IMR-90 (cell line): ENCODE measurements at regions not wholly inside any gene's neighbourhood (a gene's known extent, or its start where the extent isn't known, plus 50 kb on each side); places are given as distances from the start of the nearest gene placed in this dataset.

Source experiments
- ATAC-seq: fragments of 200-7000 bp; cut with Tn5 transposase; 2 replicates; pipeline ENCODE4 v1.9.1; 2020; ENCODE audit warnings: low read depth, mild to moderate bottlenecking, moderate library complexity
- BruUV-seq: library from RNA; stranded (reverse); fragments of 400-500 nt; replicated peaks from 2 replicates; lab custom pipeline; 2021; lab: Mats Ljungman, UMichigan
- CTCF ChIA-PET: fragments of 300-600 bp; formaldehyde crosslinking; extraction: SDS; loops from one replicate; lab custom pipeline; 2021; ENCODE audit warnings: antibody characterized with exemption; lab: Yijun Ruan, JAX
- POLR2A ChIA-PET: fragments of 300-600 bp; sonication (Branson Sonifier 250); formaldehyde crosslinking; loops from one replicate; lab custom pipeline; 2022; ENCODE audit warnings: antibody characterized with exemption; ENCODE audit not compliant: unreplicated experiment; lab: Charles Lee
- DNase-seq: peaks from one replicate; pipeline ENCODE4 v3.0.0; 2013
- H2AFZ ChIP-seq: replicated peaks from 2 replicates; pipeline ENCODE3; 2013; ENCODE audit warnings: low read length, mild to moderate bottlenecking; ENCODE audit not compliant: poor library complexity
- H2AK5ac ChIP-seq: 2 replicates; pipeline ENCODE4 v1.6.1; 2013; ENCODE audit warnings: low read depth, low read length, inconsistent platforms
- H2AK9ac ChIP-seq: replicated peaks from 2 replicates; pipeline ENCODE3; 2013; ENCODE audit warnings: mild to moderate bottlenecking, low read depth, low read length, moderate library complexity; ENCODE audit not compliant: poor library complexity
- H2BK120ac ChIP-seq: 2 replicates; pipeline ENCODE4 v1.6.1; 2013; ENCODE audit warnings: low read depth, low read length, inconsistent platforms
- H2BK15ac ChIP-seq: 3 replicates; pipeline ENCODE4 v1.6.1; 2013; ENCODE audit warnings: low read depth, low read length, inconsistent platforms
- H2BK20ac ChIP-seq: 2 replicates; pipeline ENCODE4 v1.6.1; 2013; ENCODE audit warnings: low read depth, mild to moderate bottlenecking, inconsistent platforms, low read length, moderate library complexity
- H2BK5ac ChIP-seq: 2 replicates; pipeline ENCODE4 v1.6.1; 2013; ENCODE audit warnings: mild to moderate bottlenecking, low read depth, low read length, inconsistent platforms; ENCODE audit not compliant: poor library complexity, severe bottlenecking
- H3K14ac ChIP-seq: replicated peaks from 2 replicates; pipeline ENCODE4 v1.6.1; 2013; ENCODE audit warnings: low read depth, low read length, inconsistent platforms
- H3K18ac ChIP-seq: 2 replicates; pipeline ENCODE4 v1.6.1; 2013; ENCODE audit warnings: low read depth, low read length, control low read depth
- H3K23ac ChIP-seq: 2 replicates; pipeline ENCODE4 v1.6.1; 2013; ENCODE audit warnings: low read depth, low read length, inconsistent platforms
- H3K27ac ChIP-seq: 2 replicates; pipeline ENCODE4 v1.5.1; 2013; ENCODE audit warnings: mild to moderate bottlenecking, control low read depth, low read length; ENCODE audit not compliant: insufficient read depth
- H3K27me3 ChIP-seq: 2 replicates; pipeline ENCODE4 v1.6.1; 2013; ENCODE audit warnings: low read length; ENCODE audit not compliant: control insufficient read depth, insufficient read depth
- H3K36me3 ChIP-seq: 2 replicates; pipeline ENCODE4 v1.6.1; 2013; ENCODE audit warnings: low read length, mixed read lengths; ENCODE audit not compliant: control insufficient read depth, insufficient read depth
- H3K4ac ChIP-seq: 2 replicates; pipeline ENCODE4 v1.6.1; 2013; ENCODE audit warnings: low read depth, low read length, inconsistent platforms
- H3K4me1 ChIP-seq: 2 replicates; pipeline ENCODE4 v1.6.1; 2013; ENCODE audit warnings: low read length, mixed read lengths; ENCODE audit not compliant: control insufficient read depth, insufficient read depth
- H3K4me2 ChIP-seq: 2 replicates; pipeline ENCODE4 v1.6.1; 2013; ENCODE audit warnings: low read depth, mild to moderate bottlenecking, control low read depth, low read length, moderate library complexity
- H3K4me3 ChIP-seq: 2 replicates; pipeline ENCODE4 v1.5.1; 2013; ENCODE audit warnings: low read depth, mild to moderate bottlenecking, control low read depth, low read length, moderate library complexity; ENCODE audit not compliant: insufficient read depth
- H3K56ac ChIP-seq: 2 replicates; pipeline ENCODE4 v1.6.1; 2013; ENCODE audit warnings: low read length, inconsistent platforms; ENCODE audit not compliant: insufficient read depth; ENCODE audit errors: extremely low read depth
- H3K79me1 ChIP-seq, 2 experiments: 2 replicates each; pipeline ENCODE4 v1.6.1; 2013; ENCODE audit warnings: low read length in 2 of 2, inconsistent platforms in 1 of 2, low read depth in 1 of 2
- H3K9ac ChIP-seq: 2 replicates; pipeline ENCODE4 v1.6.1; 2013; ENCODE audit warnings: low read depth, low read length, control low read depth
- H3K9me1 ChIP-seq: 2 replicates; pipeline ENCODE4 v1.6.1; 2013; ENCODE audit warnings: low read length, inconsistent platforms; ENCODE audit not compliant: insufficient read depth
- H3K9me3 ChIP-seq: 2 replicates; pipeline ENCODE4 v1.6.1; 2013; ENCODE audit warnings: low read length; ENCODE audit not compliant: control insufficient read depth, insufficient read depth
- H4K20me1 ChIP-seq: 2 replicates; pipeline ENCODE4 v1.6.1; 2013; ENCODE audit warnings: low read length, inconsistent platforms; ENCODE audit not compliant: insufficient read depth
- H4K5ac ChIP-seq: 2 replicates; pipeline ENCODE4 v1.6.1; 2013; ENCODE audit warnings: mild to moderate bottlenecking, low read depth, low read length, control low read depth
- H4K8ac ChIP-seq, 2 experiments: 2 replicates each; pipeline ENCODE4 v1.6.1; 2013; ENCODE audit warnings: low read depth in 2 of 2, low read length in 2 of 2, control low read depth in 1 of 2, inconsistent platforms in 1 of 2
- H4K91ac ChIP-seq: 2 replicates; pipeline ENCODE4 v1.6.1; 2013; ENCODE audit warnings: low read depth, low read length, inconsistent platforms; ENCODE audit not compliant: insufficient read depth
- BHLHE40 ChIP-seq: fragments of 150-350 bp; IDR thresholded peaks from 2 replicates; pipeline ENCODE4 v1.6.1; 2016; ENCODE audit warnings: mild to moderate bottlenecking, low read depth, low read length
- CEBPB ChIP-seq: IDR thresholded peaks from 2 replicates; pipeline ENCODE4 v1.6.1; 2012; ENCODE audit warnings: low read depth, low read length, improper control_type of control experiment
- CHD1 ChIP-seq: IDR thresholded peaks from 2 replicates; pipeline ENCODE4 v1.6.1; 2012; ENCODE audit warnings: low read depth, low read length, improper control_type of control experiment
- MXI1 ChIP-seq: IDR thresholded peaks from 2 replicates; pipeline ENCODE4 v1.6.1; 2012; ENCODE audit warnings: low read depth, mild to moderate bottlenecking, low read length, moderate library complexity, borderline replicate concordance
- RAD21 ChIP-seq: IDR thresholded peaks from 2 replicates; pipeline ENCODE4 v1.6.1; 2012; ENCODE audit warnings: low read length, improper control_type of control experiment
- RFX5 ChIP-seq: IDR thresholded peaks from 2 replicates; pipeline ENCODE4 v1.8.0; 2012; ENCODE audit warnings: low read depth, mild to moderate bottlenecking, low read length, moderate library complexity
- SMC3 ChIP-seq: fragments of 150-350 bp; IDR thresholded peaks from 2 replicates; pipeline ENCODE4 v1.6.1; 2016; ENCODE audit warnings: low read depth, mild to moderate bottlenecking, antibody characterized with exemption, low read length, moderate library complexity
- WGBS, 2 experiments: methylation state at CpG; one replicate each; pipeline versions ENCODE4 v1.1.5 to v1.1.7; 2013; ENCODE audit warnings: missing lambda C conversion rate in 2 of 2; ENCODE audit not compliant: insufficient read length in 1 of 2; ENCODE audit errors: extremely low coverage in 2 of 2; 5-methylcytosine and 5-hydroxymethylcytosine counted together
- dilution Hi-C: fragments of 300-500 bp; cut with HindIII; formaldehyde crosslinking; loops from one replicate; pipeline ENCODE4 v1.14.3; 2018; ENCODE audit warnings: low sequenced_read_pairs; ENCODE audit not compliant: unreplicated experiment
- in situ Hi-C: fragments of 300-500 bp; cut with MboI; formaldehyde crosslinking; loops from 3 replicates; pipeline ENCODE4 v1.14.3; 2019; ENCODE audit warnings: low sequenced_read_pairs, inconsistent platforms, mixed read lengths
- intact Hi-C: fragments of 100-400 bp; cut with micrococcal nuclease; formaldehyde crosslinking; loops from 2 replicates; pipeline ENCODE4 v1.10.0; 2022
- TF ChIP-seq, protein P1 (sequence below): fragments of 150-350 bp; IDR thresholded peaks from 2 replicates; pipeline ENCODE4 v1.6.1; 2017; ENCODE audit warnings: mild to moderate bottlenecking, antibody characterized with exemption, low read length, low read depth

DNA sequence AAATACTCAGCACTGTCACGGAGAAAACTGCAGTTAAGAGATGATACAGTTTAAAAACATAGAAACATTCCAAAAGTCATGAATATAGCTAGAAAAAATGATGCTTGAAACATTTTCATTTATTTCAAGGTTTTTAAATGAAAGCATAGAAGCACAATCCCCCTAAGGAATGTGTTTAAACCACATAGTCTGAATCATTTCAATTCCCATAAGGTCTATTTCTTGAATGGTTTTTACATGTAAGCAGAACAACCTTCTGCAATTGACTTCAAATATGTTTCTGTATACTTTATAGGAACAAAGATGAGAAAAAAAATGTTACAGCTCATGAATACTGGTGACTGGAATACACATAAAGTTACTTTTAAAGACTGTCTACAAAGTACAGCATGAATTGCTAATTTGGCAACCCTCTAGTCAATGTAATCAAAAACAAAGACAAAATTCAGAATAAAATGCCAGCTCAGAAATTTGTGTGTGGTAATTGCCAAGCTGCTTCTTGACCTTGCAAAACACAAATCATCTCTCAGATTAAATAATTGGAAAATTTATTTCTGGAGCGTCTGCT lies 886.4 kb upstream of the ADGRL3 start:
- Histone ChIP-seq H3K4me3 (no peak overlapping the region), H3K4me2 (no peak overlapping the region), H3K36me3 (no peaks in the 10 kb centered on the region), H3K9me1 (no peaks in the 10 kb centered on the region), H4K8ac (no peak overlapping the region), H3K79me1 (no peaks in the 10 kb centered on the region), H3K56ac (no peak overlapping the region), H2AFZ (no peak overlapping the region), H4K91ac (no peak overlapping the region), H3K4ac (no peak overlapping the region), H3K9me3 (no peaks in the 10 kb centered on the region), H3K23ac (no peak overlapping the region), H4K5ac (no peak overlapping the region), H4K20me1 (no peaks in the 10 kb centered on the region), H3K9ac (no peak overlapping the region), H3K27me3 (no peaks in the 10 kb centered on the region), H3K4me1 (no peaks in the 10 kb centered on the region), H2BK20ac (no peak overlapping the region), H2BK120ac (no peak overlapping the region), H2AK5ac (no peak overlapping the region), H2AK9ac (no peak overlapping the region), H3K14ac (no peak overlapping the region), H3K27ac (no peak overlapping the region), H2BK15ac (no peak overlapping the region), H2BK5ac (no peak overlapping the region), H3K18ac (no peak overlapping the region)
- no TSS peak for BruUV-seq
- ChIA-PET POLR2A (no interaction called here), CTCF (interaction anchor here (0.6 kb wide), 1 partner anchor 142 kb away, joined by 3 read pairs; no protein-coding TSS in a partner anchor)
- intact Hi-C loops: no loop called here
- no CpG with 5 or more reads among the region's 2 CpGs for WGBS, 2 experiments
- TF ChIP-seq CHD1 (no peak), RFX5 (no peak), BHLHE40 (no peak), SMC3 (no peak), CEBPB (no peak), RAD21 (no peak), MXI1 (no peak)
- TF ChIP-seq, protein P1, sequence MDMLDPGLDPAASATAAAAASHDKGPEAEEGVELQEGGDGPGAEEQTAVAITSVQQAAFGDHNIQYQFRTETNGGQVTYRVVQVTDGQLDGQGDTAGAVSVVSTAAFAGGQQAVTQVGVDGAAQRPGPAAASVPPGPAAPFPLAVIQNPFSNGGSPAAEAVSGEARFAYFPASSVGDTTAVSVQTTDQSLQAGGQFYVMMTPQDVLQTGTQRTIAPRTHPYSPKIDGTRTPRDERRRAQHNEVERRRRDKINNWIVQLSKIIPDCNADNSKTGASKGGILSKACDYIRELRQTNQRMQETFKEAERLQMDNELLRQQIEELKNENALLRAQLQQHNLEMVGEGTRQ: no peak
- peak; percentile 14 for DNase-seq
- dilution Hi-C loops: no loop called here
- in situ Hi-C loops: no loop called here
- ATAC-seq: no peak
